HCT116 (cell line): ENCODE measurements at regions not wholly inside any gene's neighbourhood (a gene's known extent, or its start where the extent isn't known, plus 50 kb on each side); places are given as distances from the start of the nearest gene placed in this dataset.

ENCODE experiments used
- ATAC-seq: fragments of 200-7000 bp; cut with Tn5 transposase; 2 replicates; pipeline ENCODE4 v1.9.1; 2020; ENCODE audit warnings: mild to moderate bottlenecking, moderate library complexity
- BruUV-seq: library from RNA; stranded (reverse); fragments of 400-500 nt; replicated peaks from 2 replicates; lab custom pipeline; 2021; lab: Mats Ljungman, UMichigan
- CTCF ChIA-PET: fragments of 300-600 bp; sonication (Branson Sonifier 250); formaldehyde crosslinking; loops from one replicate; lab custom pipeline; 2021; ENCODE audit warnings: antibody characterized with exemption; lab: Charles Lee
- POLR2A ChIA-PET: fragments of 300-600, 350-600 bp; sonication (Branson Sonifier 250); formaldehyde crosslinking; loops from one replicate; lab custom pipeline; 2021; ENCODE audit warnings: antibody characterized with exemption; lab: Charles Lee
- RAD21 ChIA-PET, 2 experiments: fragments of 300-600 bp; sonication (Branson Sonifier 250); formaldehyde crosslinking; loops; one replicate each; lab custom pipeline; 2023; ENCODE audit warnings: low total read pairs in 2 of 2; ENCODE audit not compliant: uncharacterized antibody in 2 of 2, unreplicated experiment in 2 of 2, low non-redundant PET in 1 of 2; lab: Charles Lee
- DNase-seq: peaks from one replicate; pipeline ENCODE4 v3.0.0-alpha.2; 2010; ENCODE audit warnings: low read depth, low spot score
- H2AFZ ChIP-seq: fragments of 200-600 bp; shearing (Covaris generic), sonication (generic); 2 replicates; pipeline ENCODE4 v1.6.1; 2017; ENCODE audit warnings: low read depth, mixed run types, mixed read lengths, antibody characterized with exemption, low read length; ENCODE audit not compliant: poor library complexity, severe bottlenecking
- H3K27ac ChIP-seq: 2 replicates; pipeline ENCODE4 v1.5.1; 2012; ENCODE audit warnings: low read depth, low read length
- H3K27me3 ChIP-seq: fragments of 200-600 bp; sonication (generic); 2 replicates; pipeline ENCODE4 v1.6.1; 2016; ENCODE audit warnings: mixed run types, low read length, mixed read lengths; ENCODE audit not compliant: insufficient read depth
- H3K36me3 ChIP-seq, 2 experiments: fragments of 200-500 bp in 1 of 2; fragments of 200-600 bp in 1 of 2; sonication (Bioruptor generic) in 1 of 2; sonication (generic) in 1 of 2; 2 replicates each; pipeline versions ENCODE4 v1.5.1 to v1.6.1; 2014 to 2016; ENCODE audit warnings: low read length in 2 of 2, inconsistent platforms in 1 of 2, mixed read lengths in 1 of 2, mixed run types in 1 of 2; ENCODE audit not compliant: insufficient read depth in 2 of 2, control insufficient read depth in 1 of 2
- H3K4me1 ChIP-seq, 2 experiments: fragments of 200-600 bp in 1 of 2; sonication (generic) in 1 of 2; 2 replicates each; pipeline versions ENCODE4 v1.5.1 to v1.6.1; 2012 to 2017; ENCODE audit warnings: low read length in 2 of 2, inconsistent platforms in 1 of 2, mild to moderate bottlenecking in 1 of 2, mixed read lengths in 1 of 2, mixed run types in 1 of 2, moderate library complexity in 1 of 2; ENCODE audit not compliant: insufficient read depth in 2 of 2, control insufficient read depth in 1 of 2
- H3K4me2 ChIP-seq: fragments of 200-600 bp; sonication (generic); 2 replicates; pipeline ENCODE4 v1.6.1; 2017; ENCODE audit warnings: mixed run types, low read length, mixed read lengths
- H3K4me3 ChIP-seq, 2 experiments: fragments of 200-600 bp in 1 of 2; sonication (generic) in 1 of 2; replicated peaks in 1 of 2; 2 replicates each; pipeline ENCODE4 v1.5.1; 2011 to 2016; ENCODE audit warnings: low read length in 2 of 2, control low read depth in 1 of 2, low read depth in 1 of 2, mild to moderate bottlenecking in 1 of 2, mixed read lengths in 1 of 2, mixed run types in 1 of 2
- H3K79me2 ChIP-seq: fragments of 200-600 bp; sonication (generic); 2 replicates; pipeline ENCODE4 v1.6.1; 2017; ENCODE audit warnings: mild to moderate bottlenecking, mixed run types, low read length, moderate library complexity, mixed read lengths; ENCODE audit not compliant: insufficient read depth
- H3K9ac ChIP-seq: fragments of 200-600 bp; sonication (generic); 2 replicates; pipeline ENCODE4 v1.6.1; 2016; ENCODE audit warnings: low read length, mixed read lengths
- H3K9me2 ChIP-seq: fragments of 200-600 bp; sonication (generic), shearing (Covaris generic); 2 replicates; pipeline ENCODE4 v1.6.1; 2017; ENCODE audit warnings: mixed run types, mild to moderate bottlenecking, moderate library complexity; ENCODE audit not compliant: insufficient read depth
- H3K9me3 ChIP-seq, 2 experiments: fragments of 200-500 bp in 1 of 2; fragments of 200-600 bp in 1 of 2; sonication (Bioruptor generic) in 1 of 2; sonication (generic) in 1 of 2; 2 replicates each; pipeline ENCODE4 v1.6.1; 2014 to 2017; ENCODE audit warnings: low read length in 2 of 2, mixed read lengths in 2 of 2, inconsistent platforms in 1 of 2, low read depth in 1 of 2, mild to moderate bottlenecking in 1 of 2, mixed run types in 1 of 2, moderate library complexity in 1 of 2; ENCODE audit not compliant: control insufficient read depth in 1 of 2, insufficient read depth in 1 of 2
- H4K20me1 ChIP-seq: fragments of 200-600 bp; sonication (generic), shearing (Covaris generic); 2 replicates; pipeline ENCODE4 v1.6.1; 2017; ENCODE audit warnings: mixed run types, mild to moderate bottlenecking, moderate library complexity; ENCODE audit not compliant: insufficient read depth
- FOSL1 ChIP-seq: IDR thresholded peaks from 2 replicates; pipeline ENCODE4 v1.6.1; 2012; ENCODE audit warnings: low read depth
- JUND ChIP-seq: IDR thresholded peaks from 2 replicates; pipeline ENCODE4 v1.6.1; 2012
- POLR2A ChIP-seq: IDR thresholded peaks from 2 replicates; pipeline ENCODE4 v1.7.0; 2011; ENCODE audit warnings: borderline replicate concordance; ENCODE audit not compliant: insufficient read depth, insufficient read length; ENCODE audit errors: extremely low read depth
- POLR2AphosphoS5 ChIP-seq: IDR thresholded peaks from 2 replicates; pipeline ENCODE4 v1.6.1; 2011; ENCODE audit warnings: mild to moderate bottlenecking, low read depth, low read length, moderate library complexity
- SIN3A ChIP-seq: IDR thresholded peaks from 2 replicates; pipeline ENCODE4 v1.6.1; 2012; ENCODE audit warnings: low read depth
- TCF7L2 ChIP-seq: IDR thresholded peaks from 2 replicates; pipeline ENCODE4 v1.7.0; 2011; ENCODE audit warnings: borderline replicate concordance, inconsistent platforms; ENCODE audit not compliant: insufficient read depth, insufficient read length; ENCODE audit errors: extremely low read depth
- intact Hi-C: fragments of 100-400 bp; cut with micrococcal nuclease; formaldehyde crosslinking; loops from 2 replicates; pipeline ENCODE4 v1.10.0; 2022
- TF ChIP-seq, protein P1 (sequence below): IDR thresholded peaks from 2 replicates; pipeline ENCODE4 v1.6.1; 2012; ENCODE audit warnings: low read depth
- TF ChIP-seq, protein P2 (sequence below): IDR thresholded peaks from 2 replicates; pipeline ENCODE4 v1.6.1; 2011; ENCODE audit warnings: mild to moderate bottlenecking, low read length, moderate library complexity; ENCODE audit not compliant: insufficient replicate concordance; ENCODE audit errors: extremely low read depth

DNA sequence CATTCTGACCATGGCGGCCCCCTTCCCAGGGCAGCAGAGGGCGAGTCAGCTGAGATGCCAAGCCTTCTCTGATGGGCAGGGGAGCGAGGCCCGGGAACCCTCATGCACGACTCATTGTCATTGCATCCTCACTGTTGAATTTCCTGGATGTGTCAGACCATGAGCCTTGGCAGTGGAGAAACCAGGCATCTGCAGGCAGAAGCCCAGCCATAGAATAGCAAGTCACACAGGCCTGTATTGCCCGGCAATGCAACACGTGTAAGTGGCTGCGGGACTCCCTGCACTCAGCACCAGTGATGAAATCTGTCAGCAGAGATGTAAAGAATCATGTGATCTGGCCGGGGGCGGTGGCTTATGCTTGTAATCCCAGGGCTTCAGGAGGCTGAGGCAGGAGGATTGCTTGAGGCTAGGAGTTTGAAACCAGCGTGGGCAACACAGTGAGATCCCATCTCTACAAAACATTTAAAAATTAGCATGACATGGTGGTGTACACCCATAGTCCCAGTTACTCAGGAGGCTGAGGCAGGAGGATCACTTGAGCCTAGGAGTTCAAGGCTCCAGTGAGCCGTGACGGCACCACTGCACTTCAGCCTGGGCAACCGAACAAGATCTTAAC, 199.7 kb downstream of the KATNAL1 start:
- no peaks in the 10 kb centered on the region for H3K36me3 ChIP-seq
- no peak overlapping the region for H3K4me2 ChIP-seq
- ChIA-PET POLR2A (no interaction called here), CTCF (interaction anchor here (1.2 kb wide), 1 partner anchor 336 kb away, joined by 3 read pairs; no protein-coding TSS in a partner anchor), RAD21 (no interaction called here)
- H3K9ac ChIP-seq, result no peak overlapping the region
- no peaks in the 10 kb centered on the region for H4K20me1 ChIP-seq
- no peak overlapping the region for H3K4me3 ChIP-seq
- H3K27ac ChIP-seq, result no peak overlapping the region
- BruUV-seq, result no TSS peak
- TF ChIP-seq POLR2AphosphoS5, result no peak
- no peak for TF ChIP-seq TCF7L2
- TF ChIP-seq, protein P1, sequence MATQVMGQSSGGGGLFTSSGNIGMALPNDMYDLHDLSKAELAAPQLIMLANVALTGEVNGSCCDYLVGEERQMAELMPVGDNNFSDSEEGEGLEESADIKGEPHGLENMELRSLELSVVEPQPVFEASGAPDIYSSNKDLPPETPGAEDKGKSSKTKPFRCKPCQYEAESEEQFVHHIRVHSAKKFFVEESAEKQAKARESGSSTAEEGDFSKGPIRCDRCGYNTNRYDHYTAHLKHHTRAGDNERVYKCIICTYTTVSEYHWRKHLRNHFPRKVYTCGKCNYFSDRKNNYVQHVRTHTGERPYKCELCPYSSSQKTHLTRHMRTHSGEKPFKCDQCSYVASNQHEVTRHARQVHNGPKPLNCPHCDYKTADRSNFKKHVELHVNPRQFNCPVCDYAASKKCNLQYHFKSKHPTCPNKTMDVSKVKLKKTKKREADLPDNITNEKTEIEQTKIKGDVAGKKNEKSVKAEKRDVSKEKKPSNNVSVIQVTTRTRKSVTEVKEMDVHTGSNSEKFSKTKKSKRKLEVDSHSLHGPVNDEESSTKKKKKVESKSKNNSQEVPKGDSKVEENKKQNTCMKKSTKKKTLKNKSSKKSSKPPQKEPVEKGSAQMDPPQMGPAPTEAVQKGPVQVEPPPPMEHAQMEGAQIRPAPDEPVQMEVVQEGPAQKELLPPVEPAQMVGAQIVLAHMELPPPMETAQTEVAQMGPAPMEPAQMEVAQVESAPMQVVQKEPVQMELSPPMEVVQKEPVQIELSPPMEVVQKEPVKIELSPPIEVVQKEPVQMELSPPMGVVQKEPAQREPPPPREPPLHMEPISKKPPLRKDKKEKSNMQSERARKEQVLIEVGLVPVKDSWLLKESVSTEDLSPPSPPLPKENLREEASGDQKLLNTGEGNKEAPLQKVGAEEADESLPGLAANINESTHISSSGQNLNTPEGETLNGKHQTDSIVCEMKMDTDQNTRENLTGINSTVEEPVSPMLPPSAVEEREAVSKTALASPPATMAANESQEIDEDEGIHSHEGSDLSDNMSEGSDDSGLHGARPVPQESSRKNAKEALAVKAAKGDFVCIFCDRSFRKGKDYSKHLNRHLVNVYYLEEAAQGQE, result no peak
- TF ChIP-seq SIN3A, result no peak
- TF ChIP-seq, protein P2, sequence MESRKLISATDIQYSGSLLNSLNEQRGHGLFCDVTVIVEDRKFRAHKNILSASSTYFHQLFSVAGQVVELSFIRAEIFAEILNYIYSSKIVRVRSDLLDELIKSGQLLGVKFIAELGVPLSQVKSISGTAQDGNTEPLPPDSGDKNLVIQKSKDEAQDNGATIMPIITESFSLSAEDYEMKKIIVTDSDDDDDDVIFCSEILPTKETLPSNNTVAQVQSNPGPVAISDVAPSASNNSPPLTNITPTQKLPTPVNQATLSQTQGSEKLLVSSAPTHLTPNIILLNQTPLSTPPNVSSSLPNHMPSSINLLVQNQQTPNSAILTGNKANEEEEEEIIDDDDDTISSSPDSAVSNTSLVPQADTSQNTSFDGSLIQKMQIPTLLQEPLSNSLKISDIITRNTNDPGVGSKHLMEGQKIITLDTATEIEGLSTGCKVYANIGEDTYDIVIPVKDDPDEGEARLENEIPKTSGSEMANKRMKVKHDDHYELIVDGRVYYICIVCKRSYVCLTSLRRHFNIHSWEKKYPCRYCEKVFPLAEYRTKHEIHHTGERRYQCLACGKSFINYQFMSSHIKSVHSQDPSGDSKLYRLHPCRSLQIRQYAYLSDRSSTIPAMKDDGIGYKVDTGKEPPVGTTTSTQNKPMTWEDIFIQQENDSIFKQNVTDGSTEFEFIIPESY, result no peak
- TF ChIP-seq FOSL1, result no peak
- no peak for TF ChIP-seq JUND
- TF ChIP-seq POLR2A, result no peak
- no peaks in the 10 kb centered on the region for H3K9me3 ChIP-seq
- H2AFZ ChIP-seq, result no peak overlapping the region
- DNase-seq, result no peak
- peak; percentile 26; the same call in 1 of the 2 replicates for ATAC-seq
- no peaks in the 10 kb centered on the region for H3K9me2 ChIP-seq
- intact Hi-C loops, result no loop called here
- H3K79me2 ChIP-seq, result no peaks in the 10 kb centered on the region
- H3K27me3 ChIP-seq, result no peaks in the 10 kb centered on the region
- H3K4me1 ChIP-seq, result peaks cover 3 to 13% of the 10 kb centered on the region in 2 experiments; a peak in 3 of 4 replicates
